IMR-90 (cell line): ENCODE measurements at regions not wholly inside any gene's neighbourhood (a gene's known extent, or its start where the extent isn't known, plus 50 kb on each side); places are given as distances from the start of the nearest gene placed in this dataset.

Experiments used
- ATAC-seq: fragments of 200-7000 bp; cut with Tn5 transposase; 2 replicates; pipeline ENCODE4 v1.9.1; 2020; ENCODE audit warnings: low read depth, mild to moderate bottlenecking, moderate library complexity
- BruUV-seq: library from RNA; stranded (reverse); fragments of 400-500 nt; replicated peaks from 2 replicates; lab custom pipeline; 2021; lab: Mats Ljungman, UMichigan
- CTCF ChIA-PET: fragments of 300-600 bp; formaldehyde crosslinking; extraction: SDS; loops from one replicate; lab custom pipeline; 2021; ENCODE audit warnings: antibody characterized with exemption; lab: Yijun Ruan, JAX
- POLR2A ChIA-PET: fragments of 300-600 bp; sonication (Branson Sonifier 250); formaldehyde crosslinking; loops from one replicate; lab custom pipeline; 2022; ENCODE audit warnings: antibody characterized with exemption; ENCODE audit not compliant: unreplicated experiment; lab: Charles Lee
- DNase-seq: peaks from one replicate; pipeline ENCODE4 v3.0.0; 2013
- H2AFZ ChIP-seq: replicated peaks from 2 replicates; pipeline ENCODE3; 2013; ENCODE audit warnings: low read length, mild to moderate bottlenecking; ENCODE audit not compliant: poor library complexity
- H2AK5ac ChIP-seq: 2 replicates; pipeline ENCODE4 v1.6.1; 2013; ENCODE audit warnings: low read depth, low read length, inconsistent platforms
- H2AK9ac ChIP-seq: replicated peaks from 2 replicates; pipeline ENCODE3; 2013; ENCODE audit warnings: mild to moderate bottlenecking, low read depth, low read length, moderate library complexity; ENCODE audit not compliant: poor library complexity
- H2BK120ac ChIP-seq: 2 replicates; pipeline ENCODE4 v1.6.1; 2013; ENCODE audit warnings: low read depth, low read length, inconsistent platforms
- H2BK15ac ChIP-seq: 3 replicates; pipeline ENCODE4 v1.6.1; 2013; ENCODE audit warnings: low read depth, low read length, inconsistent platforms
- H2BK20ac ChIP-seq: 2 replicates; pipeline ENCODE4 v1.6.1; 2013; ENCODE audit warnings: low read depth, mild to moderate bottlenecking, inconsistent platforms, low read length, moderate library complexity
- H2BK5ac ChIP-seq: 2 replicates; pipeline ENCODE4 v1.6.1; 2013; ENCODE audit warnings: mild to moderate bottlenecking, low read depth, low read length, inconsistent platforms; ENCODE audit not compliant: poor library complexity, severe bottlenecking
- H3K14ac ChIP-seq: replicated peaks from 2 replicates; pipeline ENCODE4 v1.6.1; 2013; ENCODE audit warnings: low read depth, low read length, inconsistent platforms
- H3K18ac ChIP-seq: 2 replicates; pipeline ENCODE4 v1.6.1; 2013; ENCODE audit warnings: low read depth, low read length, control low read depth
- H3K23ac ChIP-seq: 2 replicates; pipeline ENCODE4 v1.6.1; 2013; ENCODE audit warnings: low read depth, low read length, inconsistent platforms
- H3K27ac ChIP-seq: 2 replicates; pipeline ENCODE4 v1.5.1; 2013; ENCODE audit warnings: mild to moderate bottlenecking, control low read depth, low read length; ENCODE audit not compliant: insufficient read depth
- H3K27me3 ChIP-seq: 2 replicates; pipeline ENCODE4 v1.6.1; 2013; ENCODE audit warnings: low read length; ENCODE audit not compliant: control insufficient read depth, insufficient read depth
- H3K36me3 ChIP-seq: 2 replicates; pipeline ENCODE4 v1.6.1; 2013; ENCODE audit warnings: low read length, mixed read lengths; ENCODE audit not compliant: control insufficient read depth, insufficient read depth
- H3K4ac ChIP-seq: 2 replicates; pipeline ENCODE4 v1.6.1; 2013; ENCODE audit warnings: low read depth, low read length, inconsistent platforms
- H3K4me1 ChIP-seq: 2 replicates; pipeline ENCODE4 v1.6.1; 2013; ENCODE audit warnings: low read length, mixed read lengths; ENCODE audit not compliant: control insufficient read depth, insufficient read depth
- H3K4me2 ChIP-seq: 2 replicates; pipeline ENCODE4 v1.6.1; 2013; ENCODE audit warnings: low read depth, mild to moderate bottlenecking, control low read depth, low read length, moderate library complexity
- H3K4me3 ChIP-seq: 2 replicates; pipeline ENCODE4 v1.5.1; 2013; ENCODE audit warnings: low read depth, mild to moderate bottlenecking, control low read depth, low read length, moderate library complexity; ENCODE audit not compliant: insufficient read depth
- H3K56ac ChIP-seq: 2 replicates; pipeline ENCODE4 v1.6.1; 2013; ENCODE audit warnings: low read length, inconsistent platforms; ENCODE audit not compliant: insufficient read depth; ENCODE audit errors: extremely low read depth
- H3K79me1 ChIP-seq, 2 experiments: 2 replicates each; pipeline ENCODE4 v1.6.1; 2013; ENCODE audit warnings: low read length in 2 of 2, inconsistent platforms in 1 of 2, low read depth in 1 of 2
- H3K9ac ChIP-seq: 2 replicates; pipeline ENCODE4 v1.6.1; 2013; ENCODE audit warnings: low read depth, low read length, control low read depth
- H3K9me1 ChIP-seq: 2 replicates; pipeline ENCODE4 v1.6.1; 2013; ENCODE audit warnings: low read length, inconsistent platforms; ENCODE audit not compliant: insufficient read depth
- H3K9me3 ChIP-seq: 2 replicates; pipeline ENCODE4 v1.6.1; 2013; ENCODE audit warnings: low read length; ENCODE audit not compliant: control insufficient read depth, insufficient read depth
- H4K20me1 ChIP-seq: 2 replicates; pipeline ENCODE4 v1.6.1; 2013; ENCODE audit warnings: low read length, inconsistent platforms; ENCODE audit not compliant: insufficient read depth
- H4K5ac ChIP-seq: 2 replicates; pipeline ENCODE4 v1.6.1; 2013; ENCODE audit warnings: mild to moderate bottlenecking, low read depth, low read length, control low read depth
- H4K8ac ChIP-seq, 2 experiments: 2 replicates each; pipeline ENCODE4 v1.6.1; 2013; ENCODE audit warnings: low read depth in 2 of 2, low read length in 2 of 2, control low read depth in 1 of 2, inconsistent platforms in 1 of 2
- H4K91ac ChIP-seq: 2 replicates; pipeline ENCODE4 v1.6.1; 2013; ENCODE audit warnings: low read depth, low read length, inconsistent platforms; ENCODE audit not compliant: insufficient read depth
- BHLHE40 ChIP-seq: fragments of 150-350 bp; IDR thresholded peaks from 2 replicates; pipeline ENCODE4 v1.6.1; 2016; ENCODE audit warnings: mild to moderate bottlenecking, low read depth, low read length
- CEBPB ChIP-seq: IDR thresholded peaks from 2 replicates; pipeline ENCODE4 v1.6.1; 2012; ENCODE audit warnings: low read depth, low read length, improper control_type of control experiment
- CHD1 ChIP-seq: IDR thresholded peaks from 2 replicates; pipeline ENCODE4 v1.6.1; 2012; ENCODE audit warnings: low read depth, low read length, improper control_type of control experiment
- CTCF ChIP-seq: conservative IDR thresholded peaks from 2 replicates; pipeline ENCODE4 v1.5.1; 2012; ENCODE audit warnings: mild to moderate bottlenecking, low read depth, low read length, improper control_type of control experiment
- ELK1 ChIP-seq: fragments of 150-350 bp; IDR thresholded peaks from 2 replicates; pipeline ENCODE4 v1.6.1; 2016; ENCODE audit warnings: low read depth, mild to moderate bottlenecking, low read length, moderate library complexity, borderline replicate concordance
- FOS ChIP-seq: fragments of 150-350 bp; IDR thresholded peaks from 2 replicates; pipeline ENCODE4 v1.6.1; 2016; ENCODE audit warnings: low read depth, low read length
- MAFK ChIP-seq: IDR thresholded peaks from 2 replicates; pipeline ENCODE4 v1.6.1; 2012; ENCODE audit warnings: low read depth, low read length, improper control_type of control experiment
- MAZ ChIP-seq: IDR thresholded peaks from 2 replicates; pipeline ENCODE4 v1.6.1; 2012; ENCODE audit warnings: low read depth, mild to moderate bottlenecking, low read length, improper control_type of control experiment, moderate library complexity, borderline replicate concordance
- NFE2L2 ChIP-seq: fragments of 150-350 bp; IDR thresholded peaks from 2 replicates; pipeline ENCODE4 v1.6.1; 2016; ENCODE audit warnings: low read depth, mild to moderate bottlenecking, low read length
- RAD21 ChIP-seq: IDR thresholded peaks from 2 replicates; pipeline ENCODE4 v1.6.1; 2012; ENCODE audit warnings: low read length, improper control_type of control experiment
- RCOR1 ChIP-seq: IDR thresholded peaks from 2 replicates; pipeline ENCODE4 v1.6.1; 2012; ENCODE audit warnings: mild to moderate bottlenecking, low read length, improper control_type of control experiment; ENCODE audit not compliant: insufficient replicate concordance
- RFX5 ChIP-seq: IDR thresholded peaks from 2 replicates; pipeline ENCODE4 v1.8.0; 2012; ENCODE audit warnings: low read depth, mild to moderate bottlenecking, low read length, moderate library complexity
- SMC3 ChIP-seq: fragments of 150-350 bp; IDR thresholded peaks from 2 replicates; pipeline ENCODE4 v1.6.1; 2016; ENCODE audit warnings: low read depth, mild to moderate bottlenecking, antibody characterized with exemption, low read length, moderate library complexity
- USF2 ChIP-seq: fragments of 150-350 bp; IDR thresholded peaks from 2 replicates; pipeline ENCODE4 v1.6.1; 2017; ENCODE audit warnings: mild to moderate bottlenecking, antibody characterized with exemption, low read length, low read depth
- WGBS, 2 experiments: methylation state at CpG; one replicate each; pipeline versions ENCODE4 v1.1.5 to v1.1.7; 2013; ENCODE audit warnings: missing lambda C conversion rate in 2 of 2; ENCODE audit not compliant: insufficient read length in 1 of 2; ENCODE audit errors: extremely low coverage in 2 of 2; 5-methylcytosine and 5-hydroxymethylcytosine counted together
- dilution Hi-C: fragments of 300-500 bp; cut with HindIII; formaldehyde crosslinking; loops from one replicate; pipeline ENCODE4 v1.14.3; 2018; ENCODE audit warnings: low sequenced_read_pairs; ENCODE audit not compliant: unreplicated experiment
- in situ Hi-C: fragments of 300-500 bp; cut with MboI; formaldehyde crosslinking; loops from 3 replicates; pipeline ENCODE4 v1.14.3; 2019; ENCODE audit warnings: low sequenced_read_pairs, inconsistent platforms, mixed read lengths
- intact Hi-C: fragments of 100-400 bp; cut with micrococcal nuclease; formaldehyde crosslinking; loops from 2 replicates; pipeline ENCODE4 v1.10.0; 2022

- TF ChIP-seq RCOR1, result no peak
- no peak for TF ChIP-seq SMC3
- TF ChIP-seq FOS, result no peak
- TF ChIP-seq BHLHE40, result no peak
- TF ChIP-seq NFE2L2, result no peak
- TF ChIP-seq RFX5, result no peak
- no peak for TF ChIP-seq CEBPB
- no peak for TF ChIP-seq CTCF
- TF ChIP-seq CHD1, result no peak
- TF ChIP-seq USF2, result no peak
- no peak for TF ChIP-seq ELK1
- no peak for TF ChIP-seq MAFK
- TF ChIP-seq RAD21, result no peak
- TF ChIP-seq MAZ, result no peak
- DNase-seq, result no peak
- Histone ChIP-seq H4K91ac (no peak overlapping the region), H4K8ac (no peak overlapping the region), H3K23ac (no peak overlapping the region), H3K18ac (no peak overlapping the region), H3K4me1 (no peaks in the 10 kb centered on the region), H3K4ac (no peak overlapping the region), H2AK9ac (no peak overlapping the region), H2BK20ac (no peak overlapping the region), H4K20me1 (no peaks in the 10 kb centered on the region), H3K79me1 (no peaks in the 10 kb centered on the region), H2AK5ac (no peak overlapping the region), H3K9me1 (no peaks in the 10 kb centered on the region), H3K4me2 (no peak overlapping the region), H3K9me3 (no peaks in the 10 kb centered on the region), H3K27ac (no peak overlapping the region), H3K9ac (no peak overlapping the region), H3K36me3 (no peaks in the 10 kb centered on the region), H2BK5ac (no peak overlapping the region), H2BK15ac (no peak overlapping the region), H3K14ac (no peak overlapping the region), H2AFZ (no peak overlapping the region), H3K56ac (no peak overlapping the region), H2BK120ac (no peak overlapping the region), H3K27me3 (peaks cover 2% of the 10 kb centered on the region; the same call in 1 of the 2 replicates), H3K4me3 (no peak overlapping the region), H4K5ac (no peak overlapping the region)
- intact Hi-C loops (no loop called here), dilution Hi-C loops (no loop called here), in situ Hi-C loops (no loop called here)
- ChIA-PET POLR2A (no interaction called here), CTCF (no interaction called here)
- WGBS, 2 experiments, result no CpG with 5 or more reads among the region's 1 CpG
- ATAC-seq, result no peak
- BruUV-seq, result no TSS peak
These were observed 170.9 kb upstream of the CPEB2 start for GRCh38 chr4:14831416-14831815.
